Fibroblast of lung (primary cell): ENCODE measurements at regions not wholly inside any gene's neighbourhood (a gene's known extent, or its start where the extent isn't known, plus 50 kb on each side); places are given as distances from the start of the nearest gene placed in this dataset.

ENCODE experiments used
- DNase-seq, 2 donors: peaks; one replicate each; pipeline versions ENCODE4 v3.0.0 to v3.0.0-alpha.2; 2010; ENCODE audit warnings: low read depth in 2 of 2
- H2AFZ ChIP-seq: 2 replicates; pipeline ENCODE4 v1.5.1; 2012; ENCODE audit warnings: low read length, control low read depth, inconsistent platforms
- H3K27ac ChIP-seq: 2 replicates; pipeline ENCODE4 v1.5.1; 2011; ENCODE audit warnings: low read length, control low read depth; ENCODE audit not compliant: insufficient read depth
- H3K27me3 ChIP-seq: 2 replicates; pipeline ENCODE4 v1.5.1; 2011; ENCODE audit warnings: mild to moderate bottlenecking, low read length; ENCODE audit not compliant: control insufficient read depth, insufficient read depth
- H3K36me3 ChIP-seq: 2 replicates; pipeline ENCODE4 v1.5.1; 2011; ENCODE audit warnings: low read length; ENCODE audit not compliant: control insufficient read depth, insufficient read depth
- H3K4me1 ChIP-seq: 2 replicates; pipeline ENCODE4 v1.5.1; 2011; ENCODE audit warnings: low read length; ENCODE audit not compliant: control insufficient read depth, insufficient read depth; ENCODE audit errors: extremely low read depth
- H3K4me2 ChIP-seq: 2 replicates; pipeline ENCODE4 v1.5.1; 2011; ENCODE audit warnings: low read length, control low read depth; ENCODE audit not compliant: insufficient read depth; ENCODE audit errors: extremely low read depth
- H3K4me3 ChIP-seq, 4 experiments: fragments of 200-600 bp in 1 of 4; sonication (generic) in 1 of 4; replicated peaks in 1 of 4; 2 replicates each; pipeline ENCODE4 v1.5.1; 2011 to 2016; ENCODE audit warnings: low read length in 4 of 4, low read depth in 3 of 4, mild to moderate bottlenecking in 3 of 4, control low read depth in 2 of 4, inconsistent platforms in 1 of 4, mixed read lengths in 1 of 4; ENCODE audit not compliant: insufficient read depth in 1 of 4; ENCODE audit errors: control extremely low read depth in 1 of 4
- H3K79me2 ChIP-seq: 2 replicates; pipeline ENCODE4 v1.5.1; 2012; ENCODE audit warnings: mild to moderate bottlenecking, low read length, inconsistent platforms; ENCODE audit not compliant: control insufficient read depth, insufficient read depth
- H3K9ac ChIP-seq: 2 replicates; pipeline ENCODE4 v1.5.1; 2011; ENCODE audit warnings: mild to moderate bottlenecking, low read length, control low read depth; ENCODE audit not compliant: insufficient read depth
- H3K9me3 ChIP-seq: 2 replicates; pipeline ENCODE4 v1.5.1; 2012; ENCODE audit warnings: low read depth, low read length; ENCODE audit not compliant: control insufficient read depth, insufficient read depth
- H4K20me1 ChIP-seq: 2 replicates; pipeline ENCODE4 v1.5.1; 2011; ENCODE audit warnings: low read length; ENCODE audit not compliant: control insufficient read depth, insufficient read depth; ENCODE audit errors: extremely low read depth
- CTCF ChIP-seq, 2 donors: IDR thresholded peaks in 1 of 2; conservative IDR thresholded peaks in 1 of 2; 1 replicate in 1 of 2; 2 replicates in 1 of 2; pipeline ENCODE4 v1.5.1; 2011 to 2012; ENCODE audit warnings: low read length in 2 of 2, control low read depth in 1 of 2, inconsistent platforms in 1 of 2, low read depth in 1 of 2, mild to moderate bottlenecking in 1 of 2
- EZH2 ChIP-seq: IDR thresholded peaks from 2 replicates; pipeline ENCODE4 v1.5.1; 2012; ENCODE audit warnings: low read length, control low read depth, mild to moderate bottlenecking; ENCODE audit errors: missing control alignments

GRCh38 chr18:70931942-70932814 is 643.3 kb downstream of the SOCS6 start:
- Histone ChIP-seq H3K27ac (no peak overlapping the region), H3K36me3 (no peaks in the 10 kb centered on the region), H2AFZ (no peak overlapping the region), H3K4me1 (no peaks in the 10 kb centered on the region), H3K9me3 (no peaks in the 10 kb centered on the region), H3K9ac (no peak overlapping the region), H3K4me3 (no peak overlapping the region), H3K4me2 (no peak overlapping the region), H4K20me1 (no peaks in the 10 kb centered on the region), H3K27me3 (no peaks in the 10 kb centered on the region), H3K79me2 (no peaks in the 10 kb centered on the region)
- TF ChIP-seq CTCF (conservative IDR thresholded peaks at IDR 0.05 in 1 of 2, IDR thresholded peaks at IDR 0.05 in 1 of 2; ENCODE audit: low read depth in 1 of 2, low read length in 2 of 2), result peak; percentile 43 to 64
- TF ChIP-seq EZH2, result no peak
- peak; percentile 19 to 59 for DNase-seq

- Histone ChIP-seq H3K79me2 (no peaks in the 10 kb centered on the region), H3K9me3 (no peaks in the 10 kb centered on the region), H3K4me1 (no peaks in the 10 kb centered on the region), H2AFZ (no peak overlapping the region), H3K27ac (no peak overlapping the region), H4K20me1 (no peaks in the 10 kb centered on the region), H3K27me3 (no peaks in the 10 kb centered on the region), H3K36me3 (no peaks in the 10 kb centered on the region), H3K9ac (no peak overlapping the region), H3K4me2 (no peak overlapping the region), H3K4me3 (no peak overlapping the region)
- DNase-seq, result no peak
- no peak for TF ChIP-seq CTCF (conservative IDR thresholded peaks at IDR 0.05 in 1 of 2, IDR thresholded peaks at IDR 0.05 in 1 of 2; ENCODE audit: low read depth in 1 of 2, low read length in 2 of 2)
- no peak for TF ChIP-seq EZH2
Observed at GRCh38 chr18:70920840-70921374, 632.1 kb downstream of the SOCS6 start.

- Histone ChIP-seq H3K4me3 (no peak overlapping the region), H3K27ac (no peak overlapping the region), H3K4me2 (no peak overlapping the region), H3K4me1 (no peaks in the 10 kb centered on the region), H2AFZ (no peak overlapping the region), H3K27me3 (no peaks in the 10 kb centered on the region), H3K79me2 (no peaks in the 10 kb centered on the region), H3K36me3 (no peaks in the 10 kb centered on the region), H3K9me3 (no peaks in the 10 kb centered on the region), H3K9ac (no peak overlapping the region), H4K20me1 (no peaks in the 10 kb centered on the region)
- no peak for TF ChIP-seq CTCF (conservative IDR thresholded peaks at IDR 0.05 in 1 of 2, IDR thresholded peaks at IDR 0.05 in 1 of 2; ENCODE audit: low read depth in 1 of 2, low read length in 2 of 2)
- no peak for TF ChIP-seq EZH2
- peak in 1 of 2 donors; percentile 37 for DNase-seq
Observed at GRCh38 chr18:70907673-70908072, 618.8 kb downstream of the SOCS6 start.
